IPS DF 4.7 (cell line): ENCODE measurements at regions not wholly inside any gene's neighbourhood (a gene's known extent, or its start where the extent isn't known, plus 50 kb on each side); places are given as distances from the start of the nearest gene placed in this dataset.

ENCODE experiments used
- DNase-seq: peaks from one replicate; pipeline ENCODE4 v3.0.0-alpha.2; 2013; ENCODE audit warnings: low spot score; ENCODE audit errors: extremely low read depth

DNA sequence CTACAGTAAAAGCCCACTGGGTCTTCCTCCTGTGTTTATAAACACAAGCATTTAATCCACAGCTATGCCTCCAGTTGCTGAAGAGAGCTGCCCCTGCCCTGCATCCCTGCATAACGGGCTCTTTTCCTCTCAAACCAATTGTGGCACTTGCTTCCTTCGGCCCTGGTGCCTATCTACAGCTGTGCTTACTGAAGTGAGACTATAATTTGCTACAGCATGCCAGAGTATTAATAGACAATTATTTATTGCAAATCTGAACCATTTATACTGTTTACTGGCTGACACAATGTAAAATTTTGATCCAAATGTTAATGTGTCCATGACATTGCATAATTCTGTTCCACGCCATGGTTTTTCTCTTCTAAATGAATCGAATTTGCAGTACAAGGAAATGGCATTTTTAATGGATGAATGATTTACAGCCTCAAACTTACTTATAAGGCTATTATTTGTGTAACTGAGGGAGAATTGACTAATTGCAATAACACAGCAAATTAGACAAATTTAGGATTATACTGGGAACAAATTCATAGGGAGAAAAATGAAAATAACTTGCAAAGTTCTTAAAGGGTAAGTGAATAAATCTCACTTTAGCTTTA, 457.0 kb upstream of the HNRNPA3 start:
- no peak for DNase-seq

DNA sequence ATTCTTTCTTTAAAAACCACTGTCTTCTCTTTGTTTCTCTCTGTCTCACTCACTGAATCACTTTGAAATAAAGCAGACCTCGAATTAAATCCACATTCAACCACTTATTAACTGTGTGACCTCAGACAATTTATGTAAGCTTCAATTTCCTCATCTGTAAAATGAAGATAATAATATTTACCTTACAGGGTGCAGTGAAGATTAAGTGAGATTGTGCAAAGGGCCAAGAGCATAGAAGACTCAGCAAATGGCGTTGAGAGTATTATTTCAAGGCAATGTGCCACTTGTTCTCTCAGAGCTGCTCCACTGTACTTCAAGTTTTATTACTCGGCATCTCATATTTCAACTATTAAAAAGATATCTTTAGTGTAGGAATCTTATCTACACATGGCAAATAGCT, 454.2 kb upstream of the HNRNPA3 start:
- DNase-seq, result no peak

DNA sequence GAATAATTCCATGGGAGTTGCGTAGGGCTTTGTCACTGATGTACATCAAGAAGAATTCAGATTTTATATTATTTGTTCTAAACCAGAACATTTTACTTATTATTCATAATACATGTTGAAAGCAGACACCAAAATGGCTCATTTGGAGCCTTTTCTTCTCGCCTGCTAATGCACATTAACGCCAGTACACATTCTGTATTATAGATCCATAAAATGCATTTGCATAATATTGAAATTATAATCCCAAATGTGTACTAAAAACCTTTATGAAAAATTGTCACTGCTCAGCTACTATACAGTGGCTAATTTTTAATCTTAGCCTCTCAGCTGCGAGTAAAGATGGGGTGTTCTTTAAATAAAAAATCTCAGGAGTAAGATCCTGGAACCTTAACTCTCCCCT, 452.2 kb upstream of the HNRNPA3 start:
- DNase-seq, result no peak

- DNase-seq, result no peak
These were observed 449.5 kb upstream of the HNRNPA3 start for GRCh38 chr2:176763130-176763529.

DNA sequence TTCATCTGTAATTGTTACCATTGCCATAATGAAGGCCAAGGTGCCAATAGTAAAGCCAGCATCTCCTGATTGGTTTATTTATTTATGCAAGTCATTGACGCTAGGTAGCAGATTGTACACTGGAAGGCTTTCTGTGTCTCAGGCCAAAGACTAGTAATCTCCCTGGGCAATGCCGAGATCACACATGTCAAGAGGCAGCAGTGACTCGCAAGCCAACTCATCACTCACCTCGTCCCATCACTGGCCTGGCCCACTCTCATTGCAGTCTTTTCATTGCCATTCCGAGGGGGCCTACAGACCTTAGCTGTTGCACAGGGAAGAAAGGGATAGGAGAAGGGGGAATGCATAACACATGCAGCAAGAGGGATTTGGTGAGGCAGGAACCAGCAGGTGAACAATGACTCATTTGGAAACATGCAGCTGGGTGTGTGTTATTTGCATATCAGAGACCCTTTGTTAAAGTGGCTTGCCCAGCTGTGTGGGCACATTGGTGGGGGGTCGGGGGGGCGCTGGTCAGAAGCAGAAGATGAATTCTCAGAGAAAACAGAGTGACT, 448.7 kb upstream of the HNRNPA3 start:
- DNase-seq, result peak; percentile 81

GRCh38 chr2:176764921-176765320, 447.7 kb upstream of the HNRNPA3 start:
- DNase-seq, result no peak

DNA sequence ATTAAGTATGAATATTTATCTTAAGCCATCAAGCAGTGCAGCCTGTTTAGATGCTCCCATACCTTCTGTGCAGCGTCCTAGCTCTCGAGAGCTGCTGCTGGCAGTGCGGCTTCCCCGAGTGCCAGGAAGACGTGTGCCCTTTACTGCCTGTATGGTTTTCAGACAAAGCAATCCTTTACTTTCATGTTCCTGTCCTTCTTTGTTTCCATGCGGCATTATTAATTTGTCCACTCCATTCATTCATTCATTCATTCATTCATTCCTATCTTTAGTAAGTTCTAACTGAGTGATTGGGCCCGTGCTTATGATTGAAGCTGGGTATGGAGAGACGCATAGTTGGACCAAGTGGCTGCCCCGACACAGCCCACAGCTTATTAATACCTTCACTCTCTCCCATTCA, 446.6 kb upstream of the HNRNPA3 start:
- no peak for DNase-seq

DNA sequence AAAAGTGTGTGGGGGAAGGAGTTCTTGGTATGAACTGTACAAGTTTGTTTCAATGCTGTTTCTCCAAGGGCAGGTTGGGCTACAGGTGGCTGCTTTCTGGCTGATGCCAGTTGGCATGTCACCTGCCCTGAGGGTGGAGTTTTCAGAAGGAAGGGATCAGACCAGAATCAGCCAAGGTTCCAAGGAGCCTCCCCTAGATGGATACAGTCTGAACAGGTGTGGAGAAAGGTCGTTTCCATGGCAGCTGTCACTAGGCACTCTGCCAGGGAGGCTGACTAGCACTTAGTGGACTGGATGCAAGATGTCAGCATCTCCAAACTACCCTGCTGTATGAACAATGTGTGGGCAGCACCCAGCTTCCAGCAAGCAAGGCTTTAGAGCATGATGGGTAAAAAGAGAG, 444.4 kb upstream of the HNRNPA3 start:
- no peak for DNase-seq

- no peak for DNase-seq
These were observed 443.6 kb upstream of the HNRNPA3 start for GRCh38 chr2:176769021-176769420.

GRCh38 chr2:176769499-176770370, 442.9 kb upstream of the HNRNPA3 start:
- no peak for DNase-seq

- DNase-seq, result no peak
These were observed 439.8 kb upstream of the HNRNPA3 start for GRCh38 chr2:176772816-176773215.

DNA sequence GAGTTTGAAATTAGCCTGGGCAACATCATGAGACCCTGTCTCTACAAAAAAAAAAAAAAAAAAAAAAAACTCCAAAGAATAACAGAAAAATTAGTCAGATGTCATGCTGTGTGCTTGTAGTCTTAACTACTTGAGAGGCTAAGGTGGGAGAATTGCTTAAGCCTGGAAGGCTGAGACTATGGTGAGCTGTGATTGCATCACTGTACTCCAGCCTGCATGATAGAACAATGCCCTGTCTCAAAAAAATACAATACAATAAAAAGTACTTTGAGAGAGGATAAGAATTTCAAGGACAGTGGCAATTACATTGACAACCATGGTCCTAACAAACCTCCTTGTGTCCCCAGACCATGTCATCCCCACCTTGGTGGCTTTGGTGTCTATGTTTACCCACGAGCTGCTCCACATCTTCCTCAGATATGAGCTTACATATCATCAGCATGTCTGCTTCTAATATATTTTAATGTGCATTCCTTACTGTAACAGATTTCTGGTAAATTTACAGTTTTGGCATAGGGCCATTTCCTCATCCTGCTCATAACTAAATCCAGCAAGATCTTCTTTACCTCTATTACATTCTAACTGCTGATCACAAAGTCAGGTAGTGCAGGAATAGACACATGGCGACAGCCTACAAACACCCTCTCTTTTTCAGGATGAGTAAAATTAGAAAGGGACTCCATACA, 437.7 kb upstream of the HNRNPA3 start:
- DNase-seq, result no peak

DNA sequence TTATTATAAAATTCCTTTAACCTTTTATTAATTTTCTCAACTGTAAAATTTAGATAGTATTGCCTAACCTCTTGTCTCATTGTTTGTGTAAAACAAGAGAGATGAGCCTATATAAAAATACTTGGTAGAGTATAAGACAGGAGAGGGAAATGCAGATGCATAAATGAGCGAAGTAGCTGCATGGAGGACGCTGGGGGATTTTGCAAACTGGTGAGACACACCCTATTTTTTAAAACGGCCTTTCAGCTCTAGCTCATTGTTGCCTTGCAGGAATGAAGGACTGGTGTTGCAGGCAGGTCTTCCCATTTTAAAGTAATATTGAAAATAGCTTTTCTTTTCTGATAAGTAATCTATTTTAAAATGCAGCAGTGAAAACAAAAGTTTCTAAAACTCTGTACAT, 435.3 kb upstream of the HNRNPA3 start:
- no peak for DNase-seq

DNA sequence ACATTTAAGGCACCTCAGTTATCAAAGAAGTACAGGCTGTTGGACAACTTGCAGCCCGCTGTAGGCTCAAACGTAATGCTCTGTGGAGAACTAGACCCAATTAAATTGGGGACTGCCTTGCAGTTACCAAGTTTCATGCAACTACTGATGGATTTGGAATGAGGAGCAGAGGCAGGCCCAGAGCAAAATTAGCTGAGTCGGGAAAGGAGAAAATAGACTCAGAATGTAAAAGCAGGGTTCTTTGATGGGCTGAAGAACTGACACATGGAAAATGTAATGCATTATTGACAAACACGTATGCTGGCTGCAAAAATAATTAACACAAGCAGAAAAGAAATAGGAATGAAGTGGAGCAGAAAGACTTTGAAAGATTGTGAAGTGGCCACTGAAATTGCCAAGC, 432.7 kb upstream of the HNRNPA3 start:
- DNase-seq, result no peak

- DNase-seq, result no peak
These were observed 432.2 kb upstream of the HNRNPA3 start for GRCh38 chr2:176780348-176780747.

DNA sequence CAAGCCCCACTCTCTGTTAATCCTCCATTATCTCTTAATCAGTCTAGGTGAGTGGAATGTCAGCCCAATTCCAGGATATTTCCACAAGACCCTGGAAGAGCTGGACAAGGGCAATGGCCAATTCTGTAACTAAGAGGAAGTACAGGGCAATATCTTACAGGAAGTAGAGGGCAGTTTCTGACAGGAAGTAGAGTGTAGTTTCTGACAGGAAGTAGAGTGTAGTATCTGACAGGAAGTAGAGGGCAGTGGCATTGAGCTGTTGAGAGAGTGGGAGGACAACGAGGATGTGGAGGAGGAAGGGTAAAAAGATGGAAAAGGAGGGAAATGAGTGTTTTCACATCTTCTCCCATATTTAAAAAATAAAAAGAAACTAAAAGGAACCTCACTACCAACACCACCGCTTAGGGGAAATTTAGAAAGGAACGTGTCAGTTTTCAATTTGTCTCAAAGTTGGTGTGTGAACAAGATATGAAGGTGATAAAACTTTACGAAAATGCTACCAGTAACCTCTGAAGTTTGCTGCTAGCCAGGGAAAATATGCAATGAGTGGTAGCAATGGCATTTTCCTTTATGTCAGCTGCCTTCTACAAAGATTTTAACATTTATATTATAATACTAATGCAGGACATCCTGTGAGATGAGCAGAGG, 430.9 kb upstream of the HNRNPA3 start:
- no peak for DNase-seq

DNA sequence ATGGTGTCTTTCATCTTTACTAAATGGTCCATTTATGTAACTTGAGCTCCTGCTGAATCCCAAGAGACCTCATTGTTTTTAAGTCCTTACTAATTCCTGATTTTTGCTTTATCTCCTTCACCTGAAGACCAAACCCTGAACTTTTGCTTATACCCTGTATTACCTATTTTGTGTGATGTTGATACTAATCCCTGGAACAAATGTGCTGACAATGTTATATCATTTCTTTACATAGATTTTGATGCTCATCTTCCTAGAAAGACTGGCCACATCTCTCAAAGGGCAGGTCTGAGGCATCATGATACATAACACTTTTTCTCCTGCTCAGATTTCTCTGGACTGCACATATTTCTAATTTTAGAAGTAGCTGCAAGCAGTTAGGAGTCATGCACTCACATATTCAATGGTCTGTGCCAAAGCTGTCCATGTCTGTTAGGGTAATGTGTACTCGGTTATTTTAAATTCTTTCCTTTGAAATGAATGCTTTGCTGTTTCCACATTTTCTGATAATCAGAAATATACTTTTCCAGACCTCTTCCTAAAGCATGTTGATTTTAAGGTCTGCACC, 427.9 kb upstream of the HNRNPA3 start:
- no peak for DNase-seq

DNA sequence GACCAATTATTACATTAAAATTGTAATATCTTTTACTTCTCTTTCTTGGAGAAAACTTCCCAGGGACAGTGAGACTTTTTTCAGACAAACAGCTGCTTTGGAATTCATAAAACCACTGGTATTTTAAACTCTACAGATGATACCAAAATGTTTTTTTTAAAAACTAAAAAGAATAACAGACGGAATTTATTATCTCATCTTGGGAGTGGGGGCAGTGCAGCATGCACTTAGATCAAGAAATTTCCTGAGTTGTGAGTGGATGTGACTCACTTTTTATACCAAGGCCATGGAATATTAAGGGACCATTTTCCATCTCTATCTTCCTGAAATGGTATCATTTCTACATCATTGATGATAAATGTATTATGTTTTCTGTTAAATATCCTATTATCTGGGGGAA, 422.8 kb upstream of the HNRNPA3 start:
- no peak for DNase-seq

DNA sequence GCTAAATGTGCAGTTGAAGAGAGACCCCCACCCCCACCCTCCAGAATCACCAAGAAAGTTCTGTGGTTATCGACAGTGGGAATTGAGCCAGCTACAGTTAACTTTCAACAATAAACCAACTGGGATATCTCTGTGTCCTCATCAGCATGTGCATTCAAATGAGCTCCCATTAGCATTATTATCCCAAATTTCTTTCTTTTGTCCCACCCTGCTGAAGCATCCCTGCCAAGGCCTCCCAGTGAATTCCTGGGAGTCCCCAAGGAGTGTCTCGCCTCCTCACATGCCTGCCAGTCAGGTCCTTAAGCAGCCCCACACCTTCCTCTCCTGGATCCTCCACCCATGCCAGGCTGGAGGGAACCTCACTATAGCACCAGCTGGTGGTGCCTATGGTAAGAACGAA, 422.1 kb upstream of the HNRNPA3 start:
- no peak for DNase-seq

- no peak for DNase-seq
These were observed 418.8 kb upstream of the HNRNPA3 start for GRCh38 chr2:176793792-176794191.

- DNase-seq, result no peak
These were observed 418.2 kb upstream of the HNRNPA3 start for GRCh38 chr2:176794392-176794791.
